AG04450 (cell line): ENCODE measurements at regions not wholly inside any gene's neighbourhood (a gene's known extent, or its start where the extent isn't known, plus 50 kb on each side); places are given as distances from the start of the nearest gene placed in this dataset.
"Not testable (repeated sequence)": the region's sequence is repeated elsewhere in the genome, so short reads cannot be mapped to it uniquely, and the experiment has no call there.

ENCODE experiments used
- CTCF ChIA-PET: fragments of 300-600, 350-600 bp; formaldehyde crosslinking; extraction: SDS; loops from one replicate; lab custom pipeline; 2022; ENCODE audit warnings: antibody characterized with exemption, inconsistent platforms; lab: Charles Lee
- POLR2A ChIA-PET: fragments of 350-600 bp; formaldehyde crosslinking; extraction: SDS; loops from one replicate; lab custom pipeline; 2021; ENCODE audit warnings: antibody characterized with exemption, inconsistent platforms; lab: Yijun Ruan, JAX
- DNase-seq: peaks from one replicate; pipeline ENCODE4 v3.0.0-alpha.2; 2011; ENCODE audit warnings: low read depth, low spot score
- H3K27ac ChIP-seq: one replicate; pipeline ENCODE4 v1.5.1; 2012; ENCODE audit warnings: low read depth, low read length, control low read depth
- H3K27me3 ChIP-seq: one replicate; pipeline ENCODE4 v1.6.0; 2012; ENCODE audit warnings: low read length; ENCODE audit not compliant: control insufficient read depth, insufficient read depth
- H3K4me3 ChIP-seq: 2 replicates; pipeline ENCODE4 v1.5.1; 2011; ENCODE audit warnings: mild to moderate bottlenecking, low read depth, low read length, control low read depth
- H3K9me3 ChIP-seq: 2 replicates; pipeline ENCODE4 v1.5.1; 2012; ENCODE audit warnings: low read length; ENCODE audit not compliant: control insufficient read depth, insufficient read depth
- TF ChIP-seq, protein P1 (sequence below): IDR thresholded peaks from 2 replicates; pipeline ENCODE4 v1.5.1; 2011; ENCODE audit warnings: low read depth, low read length, control low read depth, inconsistent platforms

DNA sequence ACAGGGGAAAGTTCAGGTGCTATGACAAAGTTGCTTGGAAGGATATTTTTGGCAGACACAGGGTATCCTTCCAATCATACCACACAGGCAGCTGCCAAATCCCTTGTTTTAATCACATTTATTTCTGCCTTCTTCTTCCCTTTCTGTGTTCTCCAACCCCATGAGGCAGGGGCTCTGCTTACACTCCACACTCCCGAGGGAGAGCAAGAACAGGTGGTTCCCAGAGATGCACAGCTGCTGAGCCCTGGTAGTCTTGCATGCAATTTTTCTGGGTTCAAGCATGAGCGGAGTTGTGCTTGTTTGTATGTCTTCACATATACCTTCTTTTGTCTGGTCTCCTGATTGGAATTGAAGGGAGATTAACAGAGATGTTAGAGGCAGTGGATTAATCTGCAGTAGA, 251.7 kb upstream of the ST6GAL2 start:
- no peak for DNase-seq
- H3K27ac ChIP-seq, result no peak overlapping the region
- H3K9me3 ChIP-seq, result no peaks in the 10 kb centered on the region
- no peaks in the 10 kb centered on the region for H3K27me3 ChIP-seq
- ChIA-PET CTCF (no interaction called here), POLR2A (no interaction called here)
- TF ChIP-seq, protein P1, sequence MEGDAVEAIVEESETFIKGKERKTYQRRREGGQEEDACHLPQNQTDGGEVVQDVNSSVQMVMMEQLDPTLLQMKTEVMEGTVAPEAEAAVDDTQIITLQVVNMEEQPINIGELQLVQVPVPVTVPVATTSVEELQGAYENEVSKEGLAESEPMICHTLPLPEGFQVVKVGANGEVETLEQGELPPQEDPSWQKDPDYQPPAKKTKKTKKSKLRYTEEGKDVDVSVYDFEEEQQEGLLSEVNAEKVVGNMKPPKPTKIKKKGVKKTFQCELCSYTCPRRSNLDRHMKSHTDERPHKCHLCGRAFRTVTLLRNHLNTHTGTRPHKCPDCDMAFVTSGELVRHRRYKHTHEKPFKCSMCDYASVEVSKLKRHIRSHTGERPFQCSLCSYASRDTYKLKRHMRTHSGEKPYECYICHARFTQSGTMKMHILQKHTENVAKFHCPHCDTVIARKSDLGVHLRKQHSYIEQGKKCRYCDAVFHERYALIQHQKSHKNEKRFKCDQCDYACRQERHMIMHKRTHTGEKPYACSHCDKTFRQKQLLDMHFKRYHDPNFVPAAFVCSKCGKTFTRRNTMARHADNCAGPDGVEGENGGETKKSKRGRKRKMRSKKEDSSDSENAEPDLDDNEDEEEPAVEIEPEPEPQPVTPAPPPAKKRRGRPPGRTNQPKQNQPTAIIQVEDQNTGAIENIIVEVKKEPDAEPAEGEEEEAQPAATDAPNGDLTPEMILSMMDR, result no peak
- H3K4me3 ChIP-seq, result no peak overlapping the region

DNA sequence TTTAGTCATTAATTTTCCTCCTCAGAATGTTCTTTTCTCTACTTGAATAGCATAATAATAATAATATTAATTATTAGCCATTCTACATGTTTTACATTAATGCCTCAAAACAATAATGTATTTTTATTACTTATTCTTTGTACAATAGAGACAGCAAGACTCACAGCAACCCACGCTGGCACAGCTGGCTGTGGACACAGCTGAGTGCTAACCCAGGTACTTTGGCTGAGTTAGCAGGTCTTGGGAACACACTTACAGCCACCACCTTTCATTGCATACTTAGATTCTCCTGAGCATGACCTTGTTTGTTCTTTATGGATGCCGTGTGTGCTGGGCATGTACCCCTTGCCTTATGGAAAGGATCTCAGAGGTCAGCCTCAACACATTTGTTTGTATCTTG, 260.2 kb upstream of the ST6GAL2 start:
- Histone ChIP-seq H3K27me3 (no peaks in the 10 kb centered on the region), H3K4me3 (no peak overlapping the region), H3K27ac (no peak overlapping the region), H3K9me3 (peaks cover 5% of the 10 kb centered on the region; the same call in 1 of the 2 replicates)
- ChIA-PET POLR2A (no interaction called here), CTCF (no interaction called here)
- no peak for DNase-seq
- TF ChIP-seq, protein P1, result no peak

DNA sequence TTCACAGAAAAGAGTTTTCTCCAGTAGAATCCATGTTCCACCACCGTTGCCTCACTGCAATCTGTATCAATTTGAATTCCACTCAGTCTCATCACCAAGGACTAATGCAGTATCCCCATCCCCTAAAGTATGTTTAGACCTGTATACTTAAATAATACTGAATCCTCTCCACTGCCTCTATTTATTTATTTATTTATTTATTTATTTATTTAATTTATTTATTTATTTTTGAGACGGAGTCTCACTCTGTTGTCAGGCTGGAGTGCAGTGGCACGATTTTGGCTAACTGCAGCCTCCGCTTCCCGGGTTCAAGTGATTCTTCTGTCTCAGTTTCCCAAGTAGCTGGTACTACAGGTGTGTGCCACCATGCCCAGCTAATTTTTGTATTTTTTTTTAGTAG, 260.7 kb upstream of the ST6GAL2 start:
- H3K9me3 ChIP-seq, H3K27me3 ChIP-seq, H3K4me3 ChIP-seq, CTCF ChIA-PET, POLR2A ChIA-PET, H3K27ac ChIP-seq, DNase-seq: not testable (repeated sequence)

DNA sequence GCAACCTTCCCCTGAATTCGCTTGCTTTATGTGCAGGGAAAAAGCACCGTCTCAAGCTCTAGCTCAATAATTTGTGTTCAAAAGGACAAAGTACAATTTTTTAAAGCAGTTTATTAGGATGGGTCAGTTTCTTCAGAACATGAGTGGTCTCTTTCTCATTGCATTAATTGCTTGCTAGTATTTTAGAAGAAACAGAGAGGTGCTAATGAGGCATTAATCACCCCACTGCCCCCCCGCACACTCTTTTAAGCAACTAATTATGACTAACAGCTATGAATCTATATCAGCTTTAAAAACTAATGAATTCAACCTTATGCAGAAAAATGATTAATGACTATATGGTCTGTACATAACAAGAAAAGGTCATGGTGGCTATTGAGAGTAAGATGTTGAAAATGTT, 262.1 kb upstream of the ST6GAL2 start:
- TF ChIP-seq, protein P1, result no peak
- H3K27ac ChIP-seq, result no peak overlapping the region
- no peak for DNase-seq
- no peaks in the 10 kb centered on the region for H3K27me3 ChIP-seq
- H3K9me3 ChIP-seq, result peaks cover 5% of the 10 kb centered on the region; the same call in 1 of the 2 replicates
- CTCF ChIA-PET, result no interaction called here
- no peak overlapping the region for H3K4me3 ChIP-seq
- POLR2A ChIA-PET, result no interaction called here

DNA sequence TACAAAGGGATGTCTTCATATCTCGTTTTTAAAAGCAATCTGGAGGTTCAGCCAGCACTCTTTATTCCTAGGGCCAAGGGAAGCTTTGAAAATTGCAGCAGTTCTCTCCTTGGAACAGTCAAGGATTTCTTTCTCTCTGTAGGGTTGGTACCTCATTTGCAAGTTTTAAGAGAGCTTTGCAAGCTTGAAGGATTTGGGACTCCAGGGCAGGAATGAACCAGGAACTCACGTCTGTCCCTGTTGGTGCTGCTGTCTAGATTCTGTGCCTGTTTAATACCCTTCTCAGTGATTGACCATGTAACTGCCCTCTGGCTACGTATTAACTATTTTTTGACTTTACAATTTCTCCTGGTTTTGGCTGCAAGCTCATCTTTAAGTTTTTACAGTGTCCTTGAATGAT, 262.5 kb upstream of the ST6GAL2 start:
- peaks cover 5% of the 10 kb centered on the region; the same call in 1 of the 2 replicates for H3K9me3 ChIP-seq
- POLR2A ChIA-PET, result no interaction called here
- no peak for DNase-seq
- H3K27me3 ChIP-seq, result no peaks in the 10 kb centered on the region
- no peak overlapping the region for H3K4me3 ChIP-seq
- TF ChIP-seq, protein P1, result no peak
- CTCF ChIA-PET, result no interaction called here
- no peak overlapping the region for H3K27ac ChIP-seq
